ENCODE measurements at regions not wholly inside any gene's neighbourhood (a gene's known extent, or its start where the extent isn't known, plus 50 kb on each side); places are given as distances from the start of the nearest gene placed in this dataset.

- H3K4me1 ChIP-seq, result no peaks in the 10 kb centered on the region
- ATAC-seq (no peak), DNase-seq (no peak)
- H3K36me3 ChIP-seq, result no peaks in the 10 kb centered on the region
- H3K4me3 ChIP-seq, result no peak overlapping the region
- peaks cover 0 to 9% (median 0%) of the 10 kb centered on the region in 7 donors for H3K27me3 ChIP-seq
- no peak overlapping the region for H3K27ac ChIP-seq
- intact Hi-C loops (cut with DNase I), result no loop called here
- no peaks in the 10 kb centered on the region for H3K9me3 ChIP-seq
- TF ChIP-seq CTCF (IDR thresholded peaks at IDR 0.05), result no peak
- WGBS, 2 donors, result 79 to 88% methylated on average over 7 of the region's 7 CpGs
These were observed 361.6 kb downstream of the COG6 start for GRCh38 chr13:40016953-40017660.

- WGBS, 2 donors, result 75 to 80% methylated on average over 6 of the region's 6 CpGs
- DNase-seq, result no peak
- intact Hi-C loops (cut with DNase I), result no loop called here
- H3K36me3 ChIP-seq, result no peaks in the 10 kb centered on the region
- peaks cover 0 to 9% (median 0%) of the 10 kb centered on the region in 7 donors for H3K27me3 ChIP-seq
- no peaks in the 10 kb centered on the region for H3K9me3 ChIP-seq
- no peak overlapping the region for H3K27ac ChIP-seq
- no peak overlapping the region for H3K4me3 ChIP-seq
- no peak for ATAC-seq
- no peaks in the 10 kb centered on the region for H3K4me1 ChIP-seq
- TF ChIP-seq CTCF (IDR thresholded peaks at IDR 0.05), result no peak
These were observed 362.3 kb downstream of the COG6 start for GRCh38 chr13:40017662-40018262.

- Histone ChIP-seq H3K4me1 (no peaks in the 10 kb centered on the region), H3K27me3 (no peaks in the 10 kb centered on the region), H3K36me3 (no peaks in the 10 kb centered on the region), H3K4me3 (no peak overlapping the region), H3K27ac (no peak overlapping the region), H3K9me3 (peaks cover 0 to 9% (median 0%) of the 10 kb centered on the region in 11 donors)
- WGBS, 2 donors, result 94 to 98% methylated on average over 3 of the region's 3 CpGs
- no peak for TF ChIP-seq CTCF (IDR thresholded peaks at IDR 0.05)
- no peak for DNase-seq
- intact Hi-C loops (cut with DNase I), result no loop called here
- no peak for ATAC-seq
These were observed 368.2 kb downstream of the COG6 start for GRCh38 chr13:40023595-40024203.

GRCh38 chr13:40024204-40024966 lies 368.9 kb downstream of the COG6 start:
- no peak for ATAC-seq
- Histone ChIP-seq H3K4me1 (no peaks in the 10 kb centered on the region), H3K9me3 (peaks cover 0 to 10% (median 0%) of the 10 kb centered on the region in 11 donors), H3K4me3 (no peak overlapping the region), H3K27ac (no peak overlapping the region), H3K36me3 (no peaks in the 10 kb centered on the region), H3K27me3 (no peaks in the 10 kb centered on the region)
- 82 to 86% methylated on average over 3 of the region's 3 CpGs for WGBS, 2 donors
- no peak for TF ChIP-seq CTCF (IDR thresholded peaks at IDR 0.05)
- DNase-seq, result no peak
- intact Hi-C loops (cut with DNase I), result no loop called here

Measured in heart right ventricle (tissue), 16 donors.